ENCODE measurements at regions not wholly inside any gene's neighbourhood (a gene's known extent, or its start where the extent isn't known, plus 50 kb on each side); places are given as distances from the start of the nearest gene placed in this dataset.

DNA sequence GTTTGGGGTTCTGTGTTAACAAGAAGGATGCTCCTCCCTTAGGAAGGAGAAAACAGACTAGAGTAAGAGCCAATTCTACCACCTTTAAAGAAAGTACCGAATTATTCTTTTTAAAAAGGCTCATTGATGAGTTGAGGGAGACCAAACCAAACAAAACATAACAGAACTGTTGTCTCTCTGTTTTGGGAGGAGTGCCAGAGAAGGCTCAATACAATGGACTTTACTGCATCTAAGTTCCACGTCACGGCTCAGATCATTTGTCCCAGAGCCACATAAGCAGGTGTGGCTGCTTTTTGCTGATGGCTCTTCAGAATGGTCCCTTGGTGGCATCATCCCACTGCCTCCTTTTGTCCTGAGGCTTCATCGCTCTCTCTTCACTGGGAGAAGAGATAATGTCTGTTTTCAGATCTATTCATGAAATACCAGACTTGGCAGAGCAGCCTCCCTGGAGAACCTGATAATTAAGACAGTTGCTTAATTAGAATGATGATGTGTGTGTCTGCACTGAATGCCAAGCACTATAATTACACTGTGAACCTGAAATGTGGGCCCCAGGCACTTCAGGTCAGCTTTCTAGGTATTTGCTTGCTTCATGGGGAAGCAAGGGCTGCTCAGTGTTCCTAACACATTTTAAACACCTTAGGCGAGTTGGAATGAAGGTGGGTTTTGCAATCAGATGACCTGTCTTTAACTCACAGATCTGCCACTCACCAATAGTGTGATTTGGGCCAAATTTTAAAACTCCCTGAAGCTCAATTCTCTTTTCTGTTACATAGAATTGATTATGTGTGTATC, 335.2 kb upstream of the MCTP2 start:
- H3K9me3 Mint-ChIP-seq = no peaks in the 10 kb centered on the region
- no peaks in the 10 kb centered on the region for H3K36me3 Mint-ChIP-seq (ENCODE audit: low read depth)
- no peak overlapping the region for H3K27ac Mint-ChIP-seq
- H3K27me3 Mint-ChIP-seq (ENCODE audit: low read depth) = no peaks in the 10 kb centered on the region
- no peaks in the 10 kb centered on the region for H3K4me1 Mint-ChIP-seq (ENCODE audit: low read depth)
- H3K4me3 Mint-ChIP-seq = no peak overlapping the region

DNA sequence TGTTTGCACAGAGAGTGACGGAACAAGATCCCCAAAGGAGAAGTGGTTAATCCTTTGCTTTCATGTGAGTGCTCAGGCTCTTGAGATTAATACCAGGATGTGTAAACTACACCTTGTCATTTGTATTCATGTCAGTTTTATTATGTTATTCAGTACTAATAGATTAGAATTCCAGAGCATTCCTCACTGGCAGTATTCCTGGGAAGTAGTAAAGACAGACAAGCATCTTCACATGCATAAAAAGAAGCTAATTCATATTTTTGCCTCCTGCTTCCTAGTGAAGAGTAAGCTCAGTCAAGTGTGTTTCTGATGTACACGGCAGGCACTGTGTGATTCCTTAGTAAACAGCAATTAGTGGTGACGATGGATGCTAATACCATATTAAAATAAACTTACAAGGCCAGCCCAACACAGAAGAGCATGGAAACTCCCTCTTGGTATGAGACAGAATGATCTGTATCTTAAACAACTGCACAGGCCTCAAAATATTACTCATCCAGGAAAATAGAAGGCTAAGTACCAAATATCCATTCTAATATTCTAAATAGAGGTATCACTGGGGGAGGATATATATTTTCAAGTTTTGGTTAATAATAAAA, 336.8 kb upstream of the MCTP2 start:
- Mint-ChIP-seq H3K4me1 (ENCODE audit: low read depth) (no peaks in the 10 kb centered on the region), H3K9me3 (no peaks in the 10 kb centered on the region), H3K4me3 (no peak overlapping the region), H3K36me3 (ENCODE audit: low read depth) (no peaks in the 10 kb centered on the region), H3K27ac (no peak overlapping the region), H3K27me3 (ENCODE audit: low read depth) (no peaks in the 10 kb centered on the region)

DNA sequence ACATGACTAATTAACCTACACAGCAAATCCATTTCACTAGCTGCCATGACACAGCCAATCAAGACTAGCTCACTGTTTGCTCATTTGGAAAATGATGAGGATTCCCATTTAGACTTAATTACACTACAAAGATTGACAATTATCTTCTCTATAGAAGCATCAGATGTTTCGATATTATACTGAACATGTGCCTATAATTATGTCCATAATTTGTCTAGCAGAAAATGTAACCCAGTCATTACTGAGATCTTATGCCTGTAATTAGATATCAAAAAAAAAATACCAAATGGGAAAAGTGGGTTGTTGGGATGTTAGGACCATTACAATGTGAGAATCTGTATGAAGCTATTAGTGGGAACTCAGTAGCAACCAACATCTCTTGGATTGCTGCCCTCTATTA, 344.2 kb upstream of the MCTP2 start:
- H3K4me1 Mint-ChIP-seq (ENCODE audit: low read depth) = no peaks in the 10 kb centered on the region
- no peaks in the 10 kb centered on the region for H3K36me3 Mint-ChIP-seq (ENCODE audit: low read depth)
- H3K4me3 Mint-ChIP-seq = no peak overlapping the region
- no peak overlapping the region for H3K27ac Mint-ChIP-seq
- H3K27me3 Mint-ChIP-seq (ENCODE audit: low read depth) = no peaks in the 10 kb centered on the region
- H3K9me3 Mint-ChIP-seq = no peaks in the 10 kb centered on the region

DNA sequence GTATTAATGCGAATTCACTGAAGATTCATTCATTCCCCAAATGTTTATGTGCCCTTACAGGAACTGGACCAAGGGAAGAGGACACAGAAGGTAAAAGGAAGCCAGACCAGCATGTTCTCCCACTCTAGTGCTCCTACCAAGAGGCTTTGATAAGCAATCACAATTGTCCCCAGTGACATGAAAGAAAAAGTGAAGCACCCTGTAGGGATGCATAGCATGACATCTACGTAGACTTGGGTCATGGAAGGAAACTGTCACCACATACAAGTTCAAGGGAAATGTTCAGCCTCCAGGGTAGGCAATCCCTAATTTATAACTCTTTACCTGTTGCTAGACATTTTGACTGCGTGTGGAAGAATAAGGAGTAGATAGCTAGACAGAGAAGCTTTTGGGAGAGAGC, 348.6 kb upstream of the MCTP2 start:
- H3K27me3 Mint-ChIP-seq (ENCODE audit: low read depth) = no peaks in the 10 kb centered on the region
- H3K4me1 Mint-ChIP-seq (ENCODE audit: low read depth) = no peaks in the 10 kb centered on the region
- no peaks in the 10 kb centered on the region for H3K9me3 Mint-ChIP-seq
- H3K4me3 Mint-ChIP-seq = no peak overlapping the region
- H3K36me3 Mint-ChIP-seq (ENCODE audit: low read depth) = no peaks in the 10 kb centered on the region
- H3K27ac Mint-ChIP-seq = no peak overlapping the region

DNA sequence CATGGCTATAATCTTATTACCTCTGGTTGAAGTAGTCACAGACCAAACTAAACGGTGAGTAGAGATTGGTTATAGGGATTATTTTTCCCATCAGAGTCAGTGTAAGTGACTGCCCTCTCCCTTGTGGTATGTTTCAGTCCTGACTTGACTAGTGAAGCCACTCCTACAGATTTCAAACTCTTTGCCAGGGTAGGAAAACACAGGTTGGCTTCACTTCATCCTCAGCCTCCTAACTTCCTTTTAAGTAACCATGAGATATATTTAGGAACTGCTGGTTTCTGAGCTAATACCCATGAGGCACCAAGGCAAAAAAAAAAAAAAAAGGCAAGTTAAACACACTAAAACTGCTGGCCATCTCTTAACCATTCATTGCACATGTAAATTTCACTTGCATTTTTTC, 349.2 kb upstream of the MCTP2 start:
- Mint-ChIP-seq H3K9me3 (no peaks in the 10 kb centered on the region), H3K4me1 (ENCODE audit: low read depth) (no peaks in the 10 kb centered on the region), H3K36me3 (ENCODE audit: low read depth) (no peaks in the 10 kb centered on the region), H3K4me3 (no peak overlapping the region), H3K27ac (no peak overlapping the region), H3K27me3 (ENCODE audit: low read depth) (no peaks in the 10 kb centered on the region)

DNA sequence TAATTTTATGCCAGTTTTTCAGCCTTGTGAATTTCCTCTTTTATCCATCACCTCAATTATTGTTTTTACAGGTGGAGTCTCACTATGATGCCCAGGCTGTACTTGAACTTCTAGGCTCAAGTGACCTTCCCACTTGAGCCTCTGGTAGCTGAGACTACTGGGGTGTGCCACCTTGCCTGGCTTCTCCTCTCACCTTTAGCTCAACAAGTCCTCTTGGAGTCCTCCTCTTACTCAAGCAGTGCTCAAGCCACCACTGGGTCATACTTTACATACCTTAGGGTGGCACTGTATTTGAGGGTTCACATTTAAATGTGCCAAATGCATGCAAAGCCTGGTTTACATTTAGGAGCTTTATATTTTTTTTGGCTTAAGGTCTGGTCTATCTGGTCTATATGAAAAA, 350.1 kb upstream of the MCTP2 start:
- Mint-ChIP-seq H3K27ac (no peak overlapping the region), H3K27me3 (ENCODE audit: low read depth) (no peaks in the 10 kb centered on the region), H3K36me3 (ENCODE audit: low read depth) (no peaks in the 10 kb centered on the region), H3K4me3 (no peak overlapping the region), H3K9me3 (no peaks in the 10 kb centered on the region), H3K4me1 (ENCODE audit: low read depth) (no peaks in the 10 kb centered on the region)

DNA sequence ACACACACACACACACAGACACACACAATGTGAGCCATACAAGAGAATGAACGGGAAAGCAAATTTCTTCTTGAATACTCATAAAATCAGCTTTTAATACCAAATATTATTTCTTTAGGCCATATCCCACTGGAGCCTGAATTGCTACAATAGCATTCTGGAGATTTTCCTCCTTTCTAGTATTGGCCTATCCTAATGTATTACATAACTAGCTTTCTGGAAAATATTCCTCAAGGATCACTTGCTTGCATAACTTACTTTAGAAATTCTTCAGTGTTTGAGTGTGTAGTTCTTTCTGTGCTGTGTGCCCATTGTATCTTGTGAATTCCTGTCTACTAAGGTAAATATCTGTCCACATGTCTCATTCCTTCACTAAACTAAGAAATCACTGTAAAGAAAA, 351.0 kb upstream of the MCTP2 start:
- Mint-ChIP-seq H3K36me3 (ENCODE audit: low read depth) (no peaks in the 10 kb centered on the region), H3K4me3 (no peak overlapping the region), H3K4me1 (ENCODE audit: low read depth) (no peaks in the 10 kb centered on the region), H3K27me3 (ENCODE audit: low read depth) (no peaks in the 10 kb centered on the region), H3K27ac (no peak overlapping the region), H3K9me3 (no peaks in the 10 kb centered on the region)

DNA sequence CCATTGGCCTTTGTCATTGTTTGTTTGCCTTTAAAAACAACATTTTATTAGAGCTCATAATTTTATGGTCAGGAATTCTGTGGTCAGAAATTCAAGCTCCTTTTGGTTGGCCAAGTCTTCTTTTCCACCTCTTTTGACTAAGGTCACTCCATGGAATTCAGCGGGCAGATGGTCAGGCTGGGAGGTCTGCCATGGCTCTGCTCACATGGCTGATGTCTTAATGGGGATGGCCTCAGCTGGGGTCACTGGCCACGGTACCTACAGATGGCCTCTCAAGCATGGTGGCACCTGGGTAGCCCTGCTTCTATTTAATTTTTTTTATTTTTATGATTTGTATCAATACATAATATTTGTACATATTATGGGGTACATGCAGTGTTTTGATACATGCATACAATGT, 360.8 kb upstream of the MCTP2 start:
- no peaks in the 10 kb centered on the region for H3K27me3 Mint-ChIP-seq (ENCODE audit: low read depth)
- H3K4me3 Mint-ChIP-seq = no peak overlapping the region
- no peaks in the 10 kb centered on the region for H3K9me3 Mint-ChIP-seq
- no peak overlapping the region for H3K27ac Mint-ChIP-seq
- H3K36me3 Mint-ChIP-seq (ENCODE audit: low read depth) = no peaks in the 10 kb centered on the region
- H3K4me1 Mint-ChIP-seq (ENCODE audit: low read depth) = no peaks in the 10 kb centered on the region

DNA sequence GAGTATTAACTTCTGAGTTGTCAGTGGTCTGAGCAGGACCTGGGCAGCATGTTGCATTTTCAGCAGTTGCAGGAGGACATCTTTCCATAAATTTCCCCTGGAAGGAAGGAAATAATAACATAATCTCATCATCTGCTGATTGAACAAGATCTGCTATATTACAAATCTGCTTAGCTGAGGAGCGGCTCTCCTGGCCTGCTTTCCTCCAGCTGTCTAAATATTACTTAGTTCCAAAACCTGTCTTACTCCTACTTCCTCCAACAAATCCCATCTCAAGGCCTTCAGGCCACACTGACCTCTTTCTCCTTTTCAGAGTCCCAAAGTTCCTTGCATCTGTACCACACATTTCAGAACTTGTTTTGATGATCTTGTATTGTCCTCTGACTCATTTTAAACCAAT, 364.4 kb upstream of the MCTP2 start:
- no peaks in the 10 kb centered on the region for H3K36me3 Mint-ChIP-seq (ENCODE audit: low read depth)
- peaks cover 7% of the 10 kb centered on the region for H3K4me1 Mint-ChIP-seq (ENCODE audit: low read depth)
- no peak overlapping the region for H3K27ac Mint-ChIP-seq
- H3K9me3 Mint-ChIP-seq = no peaks in the 10 kb centered on the region
- H3K27me3 Mint-ChIP-seq (ENCODE audit: low read depth) = peaks cover 5% of the 10 kb centered on the region
- no peak overlapping the region for H3K4me3 Mint-ChIP-seq

DNA sequence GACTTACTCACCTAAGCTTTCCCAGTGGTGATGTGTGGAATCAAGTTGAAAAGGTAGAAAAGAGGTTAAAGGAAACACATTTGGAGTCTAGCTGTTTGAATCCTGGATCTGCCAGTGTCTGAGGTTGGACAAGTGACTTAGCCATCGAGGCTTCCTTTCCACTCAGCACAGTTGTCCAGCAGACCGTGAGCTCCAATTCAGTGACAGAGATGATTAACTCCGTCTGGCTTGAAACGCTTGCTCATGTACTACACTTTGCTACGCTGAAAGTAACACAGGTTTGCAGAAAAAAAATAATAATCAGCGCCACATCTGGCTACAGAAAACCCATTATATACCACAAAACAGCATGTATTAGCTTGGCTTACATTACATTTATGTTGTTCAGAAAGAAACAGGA, 364.9 kb upstream of the MCTP2 start:
- Mint-ChIP-seq H3K27ac (no peak overlapping the region), H3K4me3 (no peak overlapping the region), H3K4me1 (ENCODE audit: low read depth) (peaks cover 8% of the 10 kb centered on the region), H3K36me3 (ENCODE audit: low read depth) (no peaks in the 10 kb centered on the region), H3K27me3 (ENCODE audit: low read depth) (peaks cover 5% of the 10 kb centered on the region), H3K9me3 (no peaks in the 10 kb centered on the region)

DNA sequence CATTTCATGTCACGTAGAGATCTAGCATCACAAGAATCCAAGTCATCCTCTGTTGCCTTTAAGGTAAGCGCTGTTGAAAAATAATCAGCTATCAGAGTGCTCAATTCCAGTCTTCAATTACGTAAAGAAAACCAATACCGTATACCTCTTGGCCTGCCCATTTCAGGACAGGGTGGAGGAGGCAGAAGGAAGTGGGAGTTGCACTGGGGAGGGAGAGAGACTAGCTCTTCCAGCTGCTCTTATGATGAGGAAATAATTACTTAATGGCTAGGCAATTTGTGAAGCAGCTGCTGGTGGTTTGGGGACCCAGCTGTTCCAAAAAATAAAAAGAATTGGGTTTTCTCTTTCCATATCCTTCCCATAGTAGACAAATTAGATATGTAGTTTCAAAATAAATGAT, 365.8 kb upstream of the MCTP2 start:
- Mint-ChIP-seq H3K36me3 (ENCODE audit: low read depth) (no peaks in the 10 kb centered on the region), H3K27me3 (ENCODE audit: low read depth) (peaks cover 5% of the 10 kb centered on the region), H3K4me3 (no peak overlapping the region), H3K9me3 (no peaks in the 10 kb centered on the region), H3K27ac (no peak overlapping the region), H3K4me1 (ENCODE audit: low read depth) (peaks cover 10% of the 10 kb centered on the region)

DNA sequence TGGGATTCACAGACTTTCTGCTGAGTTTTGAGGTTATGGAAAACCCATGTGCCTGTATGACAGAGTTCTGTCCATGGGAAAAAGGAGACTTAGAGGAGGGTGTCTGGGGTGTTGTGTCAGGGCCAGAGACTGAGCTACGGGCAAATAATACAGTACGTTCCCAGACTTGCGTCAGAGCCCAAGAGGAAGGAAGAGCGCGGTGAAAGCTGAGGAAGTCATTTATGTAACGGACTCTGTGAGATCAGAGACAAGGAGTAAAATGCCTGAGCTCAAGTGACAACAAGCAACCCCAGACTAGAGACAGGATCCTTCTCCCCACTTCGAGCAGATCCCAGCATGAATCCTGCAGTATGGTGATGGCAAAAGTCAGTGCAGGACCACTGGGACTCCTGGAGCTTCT, 368.6 kb upstream of the MCTP2 start:
- no peaks in the 10 kb centered on the region for H3K9me3 Mint-ChIP-seq
- peaks cover 5% of the 10 kb centered on the region for H3K27me3 Mint-ChIP-seq (ENCODE audit: low read depth)
- H3K27ac Mint-ChIP-seq = no peak overlapping the region
- H3K36me3 Mint-ChIP-seq (ENCODE audit: low read depth) = no peaks in the 10 kb centered on the region
- H3K4me1 Mint-ChIP-seq (ENCODE audit: low read depth) = peaks cover 10% of the 10 kb centered on the region
- no peak overlapping the region for H3K4me3 Mint-ChIP-seq

DNA sequence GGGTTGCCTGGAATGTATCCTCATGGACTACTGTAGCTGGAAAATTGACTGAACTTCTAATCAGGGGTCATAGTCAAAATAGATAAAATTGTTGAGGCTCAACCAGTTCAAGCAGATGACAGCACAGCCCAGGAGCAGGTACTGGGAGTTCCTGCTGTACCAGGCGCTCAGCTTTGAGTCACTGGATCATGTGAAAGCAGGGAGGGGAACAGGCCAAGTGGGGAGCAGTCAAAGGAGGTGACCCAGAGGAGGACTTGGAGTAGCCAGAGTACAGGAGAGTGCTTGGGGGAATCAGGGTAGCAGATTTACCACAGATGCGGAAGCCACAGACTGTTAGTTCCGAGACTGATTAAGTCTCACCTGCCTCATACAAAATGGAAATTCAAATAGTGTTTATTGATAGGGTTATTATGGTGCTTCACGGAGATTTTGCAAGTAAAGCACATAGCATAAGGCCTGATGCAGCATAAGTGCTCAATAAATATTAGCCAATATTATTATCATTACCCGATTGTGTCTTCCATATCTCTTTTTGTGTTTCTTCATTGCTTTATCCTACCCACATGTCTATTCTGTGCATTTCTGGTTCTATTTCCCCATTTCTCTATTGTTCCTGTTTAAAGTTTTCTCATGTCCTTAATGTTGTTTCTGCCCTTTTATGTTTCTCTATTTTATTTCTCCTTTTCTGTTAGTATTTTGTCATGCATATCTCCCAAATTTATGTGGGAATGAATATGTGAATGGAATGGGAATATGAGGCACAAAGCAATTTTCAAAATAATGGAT, 369.2 kb upstream of the MCTP2 start:
- Mint-ChIP-seq H3K9me3 (no peaks in the 10 kb centered on the region), H3K27ac (no peak overlapping the region), H3K4me3 (no peak overlapping the region), H3K36me3 (ENCODE audit: low read depth) (no peaks in the 10 kb centered on the region), H3K27me3 (ENCODE audit: low read depth) (peaks cover 5% of the 10 kb centered on the region), H3K4me1 (ENCODE audit: low read depth) (peaks cover 10% of the 10 kb centered on the region)

DNA sequence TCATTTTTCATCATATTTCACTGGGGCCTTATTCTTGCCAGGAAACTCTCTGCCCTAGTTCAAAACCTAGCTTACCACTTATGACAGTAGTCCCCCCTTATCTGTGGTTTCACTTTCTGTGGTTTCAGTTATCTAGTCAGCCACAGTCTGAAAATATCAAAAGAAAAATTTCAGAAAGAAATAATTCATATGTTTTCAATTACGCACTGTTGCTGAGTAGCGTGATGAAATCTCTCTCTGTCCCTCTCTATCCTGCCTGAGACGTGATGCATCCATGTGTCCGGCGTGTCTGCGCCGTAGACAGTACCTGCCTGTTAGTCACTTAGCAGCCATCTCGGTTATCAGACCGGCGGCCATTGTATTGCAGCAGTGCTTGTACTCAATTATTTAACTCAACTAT, 369.9 kb upstream of the MCTP2 start:
- Mint-ChIP-seq H3K9me3 (no peaks in the 10 kb centered on the region), H3K27ac (no peak overlapping the region), H3K4me3 (no peak overlapping the region), H3K36me3 (ENCODE audit: low read depth) (no peaks in the 10 kb centered on the region), H3K27me3 (ENCODE audit: low read depth) (peaks cover 5% of the 10 kb centered on the region), H3K4me1 (ENCODE audit: low read depth) (peaks cover 10% of the 10 kb centered on the region)

DNA sequence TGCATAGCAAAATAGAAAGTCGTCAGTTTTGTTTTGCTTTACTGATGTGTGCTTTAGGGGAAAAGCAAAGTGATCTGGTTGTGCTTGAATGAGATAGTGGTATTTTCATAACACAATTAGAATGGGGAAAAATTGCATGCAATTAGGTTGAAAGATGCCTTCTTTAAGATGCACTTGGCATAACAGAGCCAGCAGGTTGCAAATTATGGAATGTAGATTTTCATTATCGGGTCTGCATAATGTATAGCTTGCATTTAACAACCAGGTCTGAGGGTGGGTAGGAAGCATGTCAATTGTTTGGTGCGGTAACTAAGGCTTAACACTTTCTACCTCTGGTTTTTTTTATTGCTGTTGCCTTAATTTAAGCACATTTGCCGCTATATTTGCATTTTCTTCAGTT, 370.7 kb upstream of the MCTP2 start:
- H3K4me3 Mint-ChIP-seq = no peak overlapping the region
- no peaks in the 10 kb centered on the region for H3K36me3 Mint-ChIP-seq (ENCODE audit: low read depth)
- H3K4me1 Mint-ChIP-seq (ENCODE audit: low read depth) = peaks cover 10% of the 10 kb centered on the region
- H3K27ac Mint-ChIP-seq = no peak overlapping the region
- H3K27me3 Mint-ChIP-seq (ENCODE audit: low read depth) = peaks cover 5% of the 10 kb centered on the region
- no peaks in the 10 kb centered on the region for H3K9me3 Mint-ChIP-seq
